Small intestine (tissue), 7 donors: ENCODE measurements at regions not wholly inside any gene's neighbourhood (a gene's known extent, or its start where the extent isn't known, plus 50 kb on each side); places are given as distances from the start of the nearest gene placed in this dataset.
"Not testable (repeated sequence)": the region's sequence is repeated elsewhere in the genome, so short reads cannot be mapped to it uniquely, and the experiment has no call there.

Source experiments
- DNase-seq, 2 donors: peaks; one replicate each; pipeline versions ENCODE4 v3.0.0 to v3.0.0-alpha.2; 2013
- FAIRE-seq: peaks from 2 replicates; lab custom pipeline; 2012; peaks lifted over from hg19 to GRCh38; lab: Jason Lieb, UNC
- H3K27ac ChIP-seq, 3 donors: one replicate each; pipeline ENCODE4 v1.5.1; 2013; ENCODE audit warnings: low read length in 2 of 3, mild to moderate bottlenecking in 2 of 3, control low read depth in 1 of 3, inconsistent platforms in 1 of 3, low read depth in 1 of 3, moderate library complexity in 1 of 3
- H3K27me3 ChIP-seq, 3 donors: one replicate each; pipeline ENCODE4 v1.6.1; 2013; ENCODE audit warnings: low read length in 3 of 3, inconsistent platforms in 1 of 3; ENCODE audit not compliant: control insufficient read depth in 3 of 3, insufficient read depth in 3 of 3
- H3K36me3 ChIP-seq, 3 donors: one replicate each; pipeline ENCODE4 v1.6.1; 2013; ENCODE audit warnings: low read length in 3 of 3, inconsistent platforms in 1 of 3, low read depth in 1 of 3, mild to moderate bottlenecking in 1 of 3, moderate library complexity in 1 of 3; ENCODE audit not compliant: control insufficient read depth in 3 of 3, insufficient read depth in 2 of 3
- H3K4me1 ChIP-seq, 3 donors: one replicate each; pipeline ENCODE4 v1.6.1; 2013; ENCODE audit warnings: low read length in 2 of 3, inconsistent platforms in 1 of 3, low read depth in 1 of 3, mild to moderate bottlenecking in 1 of 3, moderate library complexity in 1 of 3; ENCODE audit not compliant: control insufficient read depth in 3 of 3, insufficient read depth in 2 of 3
- H3K4me3 ChIP-seq, 3 donors: one replicate each; pipeline ENCODE4 v1.5.1; 2013; ENCODE audit warnings: low read length in 3 of 3, control low read depth in 1 of 3, inconsistent platforms in 1 of 3, low read depth in 1 of 3, mild to moderate bottlenecking in 1 of 3, moderate library complexity in 1 of 3
- H3K9me3 ChIP-seq, 2 donors: one replicate each; pipeline ENCODE4 v1.6.1; 2013; ENCODE audit warnings: low read depth in 1 of 2, low read length in 1 of 2; ENCODE audit not compliant: control insufficient read depth in 2 of 2, insufficient read depth in 1 of 2
- WGBS, 3 donors: extraction: QIAGEN DNeasy Blood & Tissue Kit; methylation state at CpG; one replicate each; pipeline ENCODE4 v1.1.7; 2013; 5-methylcytosine and 5-hydroxymethylcytosine counted together
- donor health status: healthy with polysubstance abuse.
- donor health status: control.
- donor health status: control.
- donor health status: Bipolar disorder and iron deficiency.
- donor health status: healthy.

DNA sequence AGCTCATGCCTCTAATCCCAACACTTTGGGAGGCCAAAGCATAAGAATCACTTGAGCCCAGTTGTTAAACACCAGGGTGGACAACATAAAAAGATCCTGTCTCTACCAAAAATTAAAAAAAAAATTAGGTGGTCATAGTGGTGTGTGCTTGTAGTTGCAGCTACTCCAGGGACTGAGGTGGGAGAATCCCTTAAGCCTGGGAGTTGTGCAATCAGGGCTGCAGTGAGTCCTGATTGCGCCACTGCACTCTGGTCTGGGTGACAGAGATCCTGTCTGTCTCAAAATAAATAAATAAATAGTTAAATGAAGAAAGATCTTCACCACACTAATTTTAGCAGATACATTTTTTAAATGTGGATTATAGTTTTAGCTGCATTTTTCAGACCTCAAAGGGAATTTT, 433.2 kb downstream of the MAT2B start:
- WGBS, 3 donors: 71 to 96% (median 73%) methylated on average over 1 of the region's 1 CpG
- no peak overlapping the region for H3K4me3 ChIP-seq

DNA sequence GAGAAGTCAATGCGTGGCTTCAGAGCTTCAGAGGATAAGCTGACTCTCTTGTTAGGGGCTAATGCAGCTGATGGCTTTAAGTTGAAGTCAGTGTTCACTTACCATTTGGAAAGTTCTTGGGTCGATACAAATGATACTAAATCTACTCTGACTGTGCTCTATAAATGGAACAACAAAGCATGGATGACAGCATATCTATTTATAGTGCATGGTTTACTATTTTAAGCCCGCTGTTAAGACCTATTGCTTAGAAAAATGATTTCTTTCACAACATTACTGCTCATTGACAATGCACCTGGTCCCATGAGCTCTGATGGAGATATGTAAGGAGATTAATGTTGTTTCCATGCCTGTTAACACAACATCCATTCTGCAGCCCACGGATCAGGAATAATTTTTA, 435.7 kb downstream of the MAT2B start:
- H3K9me3 ChIP-seq: no peaks in the 10 kb centered on the region

More for the DNA sequence above, 433.2 kb downstream of the MAT2B start:
- no peaks in the 10 kb centered on the region for H3K27me3 ChIP-seq
- DNase-seq (peak in 1 of 2 donors; percentile 42), FAIRE-seq (no peak)
- H3K36me3 ChIP-seq: no peaks in the 10 kb centered on the region
- no peak overlapping the region for H3K27ac ChIP-seq
- no peaks in the 10 kb centered on the region for H3K9me3 ChIP-seq
- H3K4me1 ChIP-seq: no peaks in the 10 kb centered on the region

DNA sequence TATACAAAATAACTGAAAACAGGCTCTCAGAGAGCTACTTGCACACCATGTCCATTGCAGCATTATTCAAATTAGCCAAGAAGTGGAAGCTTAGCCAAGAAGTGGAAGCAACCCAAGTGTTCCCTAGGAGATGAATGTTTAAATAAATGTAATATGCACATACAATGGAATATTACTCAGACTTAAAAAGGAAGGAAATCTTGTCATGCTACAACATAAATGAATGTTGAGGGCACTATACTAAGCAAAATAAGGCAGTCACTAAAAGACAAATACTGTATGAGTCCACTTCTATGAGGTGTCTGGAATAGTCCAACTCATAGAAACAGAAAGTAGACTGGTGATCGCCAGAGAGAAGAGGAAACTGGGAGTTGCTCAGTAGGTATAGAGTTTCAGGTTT, 438.1 kb downstream of the MAT2B start:
- peak in 1 of 2 donors; percentile 5 for DNase-seq
- Histone ChIP-seq H3K27ac (no peak overlapping the region), H3K27me3 (no peaks in the 10 kb centered on the region), H3K4me3 (no peak overlapping the region), H3K4me1 (no peaks in the 10 kb centered on the region), H3K36me3 (no peaks in the 10 kb centered on the region), H3K9me3 (no peaks in the 10 kb centered on the region)
- 69 to 87% (median 81%) methylated on average over 1 of the region's 1 CpG for WGBS, 3 donors
- FAIRE-seq: no peak

More for the DNA sequence above, 435.7 kb downstream of the MAT2B start:
- FAIRE-seq (no peak), DNase-seq (no peak)
- no peak overlapping the region for H3K27ac ChIP-seq
- 75 to 79% (median 76%) methylated on average over 4 of the region's 4 CpGs for WGBS, 3 donors
- H3K27me3 ChIP-seq: no peaks in the 10 kb centered on the region
- H3K4me1 ChIP-seq: no peaks in the 10 kb centered on the region
- no peak overlapping the region for H3K4me3 ChIP-seq
- H3K36me3 ChIP-seq: no peaks in the 10 kb centered on the region

DNA sequence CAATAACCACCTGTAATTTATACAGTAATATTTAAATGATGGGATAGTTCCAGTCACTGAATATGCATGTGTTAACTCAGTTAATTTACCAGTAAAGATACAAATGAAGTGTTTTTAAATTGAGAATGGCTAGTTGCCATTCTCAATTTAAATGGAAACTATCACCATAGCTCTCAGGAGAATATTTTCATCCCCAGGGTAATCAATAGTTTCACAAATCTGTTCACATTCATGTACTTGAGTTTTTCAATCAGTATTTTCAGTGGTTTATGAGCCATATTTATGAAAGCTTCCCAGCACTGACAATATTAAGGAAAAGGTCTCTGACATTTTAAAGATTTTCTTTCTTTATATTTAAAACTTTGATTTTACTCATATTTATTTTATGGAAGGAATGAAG, 439.3 kb downstream of the MAT2B start:
- Histone ChIP-seq H3K27me3 (no peaks in the 10 kb centered on the region), H3K27ac (no peak overlapping the region), H3K36me3 (no peaks in the 10 kb centered on the region), H3K4me3 (no peak overlapping the region), H3K4me1 (no peaks in the 10 kb centered on the region), H3K9me3 (no peaks in the 10 kb centered on the region)
- DNase-seq: no peak
- FAIRE-seq: no peak

DNA sequence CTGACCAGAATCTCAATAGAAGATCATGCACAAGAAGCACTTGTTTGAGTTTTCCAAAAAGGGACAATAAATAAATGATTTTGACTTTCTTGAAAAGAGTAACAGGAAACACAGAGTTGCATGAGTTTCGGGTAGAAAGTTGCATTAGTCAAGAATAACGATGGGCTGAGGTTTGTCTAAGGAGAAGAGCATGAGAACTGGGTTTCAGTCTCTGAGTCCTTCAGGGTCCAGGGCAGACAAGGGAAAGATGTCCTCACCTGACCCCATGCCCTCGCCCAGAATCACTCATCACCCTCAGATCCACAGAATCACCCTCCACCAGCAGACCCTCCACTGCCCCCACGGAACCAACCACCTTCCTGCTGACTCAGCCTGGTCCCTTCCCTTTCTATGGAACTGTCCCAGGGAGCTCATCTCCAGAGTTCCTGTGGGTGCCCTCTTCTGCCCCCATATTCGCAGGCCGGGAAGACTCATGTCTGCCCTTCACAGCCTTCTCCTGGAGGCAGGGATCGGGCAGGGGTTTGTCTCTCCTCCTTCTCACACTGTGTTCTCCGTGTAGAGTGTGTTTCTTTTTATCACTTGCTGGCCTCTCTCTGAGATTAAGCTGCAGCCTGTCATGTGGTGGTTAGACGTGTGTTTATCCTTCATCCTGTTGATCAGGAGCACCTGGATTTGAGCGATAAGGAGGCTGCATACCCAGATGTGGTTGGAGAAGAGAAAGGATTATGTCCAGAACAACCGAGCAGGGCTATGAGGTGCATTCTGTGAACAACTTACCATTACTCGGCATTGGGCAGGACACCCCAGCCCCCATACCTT, 442.6 kb downstream of the MAT2B start:
- Histone ChIP-seq H3K36me3 (no peaks in the 10 kb centered on the region), H3K27me3 (no peaks in the 10 kb centered on the region), H3K4me3 (no peak overlapping the region), H3K4me1 (no peaks in the 10 kb centered on the region), H3K9me3 (no peaks in the 10 kb centered on the region), H3K27ac (no peak overlapping the region)
- FAIRE-seq: no peak
- WGBS, 3 donors: 75 to 76% (median 75%) methylated on average over 12 of the region's 12 CpGs
- DNase-seq: no peak

DNA sequence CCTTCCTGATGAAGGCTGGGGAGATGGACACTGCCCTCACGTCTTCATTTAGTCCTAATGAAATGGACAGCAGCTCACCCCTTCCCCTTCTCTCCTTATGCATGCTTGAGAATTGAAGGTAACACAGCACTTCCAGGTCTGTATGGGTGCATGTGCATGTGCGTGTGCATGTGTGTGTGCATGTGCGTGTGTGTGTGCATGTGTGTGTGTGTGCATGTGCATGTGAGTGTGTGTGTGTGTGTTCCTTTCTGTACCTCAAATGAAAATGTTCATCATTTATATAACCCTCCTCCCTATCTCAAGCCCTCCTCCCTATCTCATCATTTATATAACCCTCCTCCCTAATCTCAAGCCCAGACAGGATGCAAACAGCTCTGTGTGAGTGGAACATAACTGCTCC, 444.8 kb downstream of the MAT2B start:
- no peaks in the 10 kb centered on the region for H3K36me3 ChIP-seq
- no peaks in the 10 kb centered on the region for H3K27me3 ChIP-seq
- DNase-seq (no peak), FAIRE-seq (no peak)
- no peaks in the 10 kb centered on the region for H3K4me1 ChIP-seq
- 73 to 95% (median 95%) methylated on average over 3 of the region's 3 CpGs for WGBS, 3 donors
- no peak overlapping the region for H3K4me3 ChIP-seq
- no peaks in the 10 kb centered on the region for H3K9me3 ChIP-seq
- no peak overlapping the region for H3K27ac ChIP-seq

DNA sequence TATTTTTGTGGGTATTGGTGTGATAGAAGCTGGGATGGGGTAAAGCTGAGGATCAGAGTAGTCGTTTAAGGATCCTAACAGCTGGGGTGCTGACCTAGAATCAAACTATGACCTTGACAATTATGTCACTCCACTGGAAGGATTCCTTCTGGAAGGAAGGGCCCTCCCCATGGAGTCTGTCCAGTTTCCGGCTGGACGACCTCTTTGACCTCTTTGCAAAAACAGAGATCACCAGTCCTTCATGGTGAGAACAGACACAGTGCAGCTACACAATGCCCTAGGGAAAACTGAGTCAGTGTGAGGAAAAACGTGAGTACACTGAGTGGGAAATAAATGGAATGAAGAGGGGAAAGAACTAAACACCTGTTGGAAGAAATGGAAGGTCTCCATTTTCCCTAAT, 445.6 kb downstream of the MAT2B start:
- WGBS, 3 donors: 51 to 82% (median 66%) methylated on average over 4 of the region's 4 CpGs
- Histone ChIP-seq H3K4me3 (no peak overlapping the region), H3K36me3 (no peaks in the 10 kb centered on the region), H3K27me3 (no peaks in the 10 kb centered on the region), H3K4me1 (no peaks in the 10 kb centered on the region), H3K9me3 (no peaks in the 10 kb centered on the region), H3K27ac (no peak overlapping the region)
- no peak for DNase-seq
- no peak for FAIRE-seq

DNA sequence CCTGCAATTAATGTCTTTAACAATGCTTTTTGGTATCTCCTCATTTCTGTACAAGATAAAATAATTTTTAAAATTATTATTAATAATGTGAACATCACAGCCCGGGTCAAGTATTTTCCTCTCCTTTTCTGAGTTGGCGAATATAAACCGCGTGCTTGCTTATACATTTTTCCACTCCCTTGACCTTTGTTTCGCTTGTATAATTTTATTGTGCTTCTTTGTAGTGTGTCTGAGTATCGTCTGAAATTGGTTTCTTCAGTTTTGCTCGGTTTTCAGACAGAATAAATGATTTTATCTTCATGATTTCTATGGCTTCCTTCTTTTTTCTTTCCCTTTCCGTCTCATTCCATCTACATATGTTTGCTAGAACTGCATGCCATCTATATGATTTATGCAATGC, 448.5 kb downstream of the MAT2B start:
- DNase-seq (peak; percentile 52 to 73), FAIRE-seq (no peak)
- H3K36me3 ChIP-seq: no peaks in the 10 kb centered on the region
- no peaks in the 10 kb centered on the region for H3K4me1 ChIP-seq
- H3K9me3 ChIP-seq: no peaks in the 10 kb centered on the region
- WGBS, 3 donors: 14 to 54% (median 27%) methylated on average over 8 of the region's 8 CpGs
- no peak overlapping the region for H3K4me3 ChIP-seq
- no peak overlapping the region for H3K27ac ChIP-seq
- no peaks in the 10 kb centered on the region for H3K27me3 ChIP-seq

DNA sequence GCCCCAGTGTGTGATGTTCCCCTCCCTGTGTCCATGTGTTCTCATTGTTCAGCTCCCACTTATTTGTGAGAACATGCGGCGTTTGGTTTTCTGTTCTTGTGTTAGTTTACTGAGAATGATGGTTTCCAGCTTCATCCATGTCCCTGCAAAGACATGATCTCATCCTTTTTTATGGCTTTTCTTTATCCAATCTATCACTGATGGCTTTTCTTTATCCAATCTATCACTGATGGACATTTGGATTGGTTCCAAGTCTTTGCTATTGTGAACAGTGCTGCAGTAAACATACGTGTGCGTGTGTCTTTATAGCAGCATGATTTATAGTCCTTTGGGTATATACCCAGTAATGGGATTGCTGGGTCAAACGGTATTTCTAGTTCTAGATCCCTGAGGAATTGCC, 455.8 kb downstream of the MAT2B start:
- 67 to 76% (median 73%) methylated on average over 5 of the region's 5 CpGs for WGBS, 3 donors
- FAIRE-seq, H3K4me3 ChIP-seq, H3K27ac ChIP-seq, H3K4me1 ChIP-seq, H3K36me3 ChIP-seq, H3K9me3 ChIP-seq, DNase-seq, H3K27me3 ChIP-seq: not testable (repeated sequence)
